GM12878 (cell line): ENCODE measurements at regions not wholly inside any gene's neighbourhood (a gene's known extent, or its start where the extent isn't known, plus 50 kb on each side); places are given as distances from the start of the nearest gene placed in this dataset.

Source experiments
- BMI1 ChIP-seq: fragments of 450-650 bp; IDR thresholded peaks from 2 replicates; pipeline ENCODE4 v1.6.1; 2016; ENCODE audit warnings: mild to moderate bottlenecking, moderate library complexity, borderline replicate concordance
- CHD2 ChIP-seq: IDR thresholded peaks from 2 replicates; pipeline ENCODE4 v1.6.1; 2011; ENCODE audit warnings: low read depth, low read length, improper control_type of control experiment, borderline replicate concordance
- CREB1 ChIP-seq: IDR thresholded peaks from 2 replicates; pipeline ENCODE4 v1.6.1; 2012; ENCODE audit warnings: low read depth, mild to moderate bottlenecking, inconsistent platforms
- EZH2 ChIP-seq: IDR thresholded peaks from 2 replicates; pipeline ENCODE4 v1.6.1; 2012; ENCODE audit warnings: low read depth, mild to moderate bottlenecking, control low read depth, inconsistent platforms, low read length, borderline replicate concordance; ENCODE audit not compliant: control insufficient read depth
- MYC ChIP-seq: IDR thresholded peaks from 2 replicates; pipeline ENCODE4 v1.6.1; 2011; ENCODE audit warnings: mild to moderate bottlenecking, low read length, moderate library complexity, inconsistent platforms; ENCODE audit not compliant: insufficient read depth, insufficient replicate concordance, insufficient read length, severe bottlenecking
- RELA ChIP-seq: fragments of 450-650 bp; IDR thresholded peaks from 2 replicates; pipeline ENCODE4 v1.8.0; 2014; ENCODE audit warnings: borderline replicate concordance; ENCODE audit not compliant: partially characterized antibody
- YBX1 ChIP-seq: fragments of 450-650 bp; IDR thresholded peaks from 2 replicates; pipeline ENCODE4 v1.6.1; 2016; ENCODE audit warnings: antibody characterized with exemption
- TF ChIP-seq, protein P1 (sequence below): IDR thresholded peaks from 2 replicates; pipeline ENCODE4 v1.6.1; 2012; ENCODE audit warnings: mild to moderate bottlenecking, low read depth, low read length

DNA sequence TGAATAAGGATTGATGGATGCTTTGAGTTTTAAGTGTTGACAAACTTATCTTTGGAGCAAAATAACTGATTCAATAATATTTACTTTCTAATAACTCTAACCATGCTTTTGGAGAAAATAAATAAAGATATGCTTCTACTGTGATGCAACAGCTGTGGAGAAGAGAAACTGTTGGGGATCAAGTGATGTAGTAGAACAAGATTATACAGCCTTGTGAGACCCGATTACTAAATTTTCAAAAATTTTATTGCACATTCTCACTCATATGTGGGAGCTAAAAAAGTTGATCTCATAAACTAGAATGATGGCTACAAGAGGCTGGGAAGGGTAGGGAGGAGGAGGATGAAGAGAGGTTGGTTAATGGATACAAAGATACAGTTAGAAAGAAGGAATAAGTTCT lies 85.5 kb upstream of the OXGR1 start:
- no peak for TF ChIP-seq RELA
- TF ChIP-seq YBX1 = no peak
- no peak for TF ChIP-seq MYC
- TF ChIP-seq BMI1 = no peak
- TF ChIP-seq, protein P1, sequence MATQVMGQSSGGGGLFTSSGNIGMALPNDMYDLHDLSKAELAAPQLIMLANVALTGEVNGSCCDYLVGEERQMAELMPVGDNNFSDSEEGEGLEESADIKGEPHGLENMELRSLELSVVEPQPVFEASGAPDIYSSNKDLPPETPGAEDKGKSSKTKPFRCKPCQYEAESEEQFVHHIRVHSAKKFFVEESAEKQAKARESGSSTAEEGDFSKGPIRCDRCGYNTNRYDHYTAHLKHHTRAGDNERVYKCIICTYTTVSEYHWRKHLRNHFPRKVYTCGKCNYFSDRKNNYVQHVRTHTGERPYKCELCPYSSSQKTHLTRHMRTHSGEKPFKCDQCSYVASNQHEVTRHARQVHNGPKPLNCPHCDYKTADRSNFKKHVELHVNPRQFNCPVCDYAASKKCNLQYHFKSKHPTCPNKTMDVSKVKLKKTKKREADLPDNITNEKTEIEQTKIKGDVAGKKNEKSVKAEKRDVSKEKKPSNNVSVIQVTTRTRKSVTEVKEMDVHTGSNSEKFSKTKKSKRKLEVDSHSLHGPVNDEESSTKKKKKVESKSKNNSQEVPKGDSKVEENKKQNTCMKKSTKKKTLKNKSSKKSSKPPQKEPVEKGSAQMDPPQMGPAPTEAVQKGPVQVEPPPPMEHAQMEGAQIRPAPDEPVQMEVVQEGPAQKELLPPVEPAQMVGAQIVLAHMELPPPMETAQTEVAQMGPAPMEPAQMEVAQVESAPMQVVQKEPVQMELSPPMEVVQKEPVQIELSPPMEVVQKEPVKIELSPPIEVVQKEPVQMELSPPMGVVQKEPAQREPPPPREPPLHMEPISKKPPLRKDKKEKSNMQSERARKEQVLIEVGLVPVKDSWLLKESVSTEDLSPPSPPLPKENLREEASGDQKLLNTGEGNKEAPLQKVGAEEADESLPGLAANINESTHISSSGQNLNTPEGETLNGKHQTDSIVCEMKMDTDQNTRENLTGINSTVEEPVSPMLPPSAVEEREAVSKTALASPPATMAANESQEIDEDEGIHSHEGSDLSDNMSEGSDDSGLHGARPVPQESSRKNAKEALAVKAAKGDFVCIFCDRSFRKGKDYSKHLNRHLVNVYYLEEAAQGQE = no peak
- TF ChIP-seq CHD2 = no peak
- no peak for TF ChIP-seq EZH2
- no peak for TF ChIP-seq CREB1
